Endodermal cell (in vitro differentiated cells): ENCODE measurements at regions not wholly inside any gene's neighbourhood (a gene's known extent, or its start where the extent isn't known, plus 50 kb on each side); places are given as distances from the start of the nearest gene placed in this dataset.

Experiments used
- DNase-seq: peaks from one replicate; pipeline ENCODE4 v3.0.0-alpha.2; 2017
- H3K27ac ChIP-seq: 2 replicates; pipeline ENCODE4 v1.5.1; 2013; ENCODE audit warnings: mild to moderate bottlenecking, low read depth, low read length, moderate library complexity
- H3K27me3 ChIP-seq: 2 replicates; pipeline ENCODE4 v1.6.1; 2013; ENCODE audit warnings: mild to moderate bottlenecking, low read length, moderate library complexity; ENCODE audit not compliant: insufficient read depth, control insufficient read depth, poor library complexity, severe bottlenecking
- H3K36me3 ChIP-seq: 2 replicates; pipeline ENCODE4 v1.7.0; 2013; ENCODE audit warnings: mild to moderate bottlenecking, low read length, moderate library complexity; ENCODE audit not compliant: control insufficient read depth, insufficient read depth
- H3K4me1 ChIP-seq: one replicate; pipeline ENCODE4 v1.7.0; 2013; ENCODE audit warnings: low read length; ENCODE audit not compliant: control insufficient read depth, insufficient read depth
- H3K4me3 ChIP-seq: 2 replicates; pipeline ENCODE4 v1.5.1; 2013; ENCODE audit warnings: mild to moderate bottlenecking, low read length, moderate library complexity
- H3K9ac ChIP-seq: 2 replicates; pipeline ENCODE4 v1.6.1; 2013; ENCODE audit warnings: mild to moderate bottlenecking, low read length, moderate library complexity; ENCODE audit not compliant: poor library complexity, severe bottlenecking; ENCODE audit errors: extremely low read depth
- H3K9me3 ChIP-seq: 2 replicates; pipeline ENCODE4 v1.6.1; 2013; ENCODE audit warnings: mild to moderate bottlenecking, low read length, moderate library complexity; ENCODE audit not compliant: control insufficient read depth
- H3K27ac Mint-ChIP-seq: 2 replicates; pipeline ENCODE4 v1.8.0; 2020; ENCODE audit warnings: mixed read lengths
- H3K27me3 Mint-ChIP-seq: 2 replicates; pipeline ENCODE4 v1.8.0; 2021; ENCODE audit warnings: mild to moderate bottlenecking, mixed read lengths; ENCODE audit not compliant: insufficient read depth
- H3K36me3 Mint-ChIP-seq: 2 replicates; pipeline ENCODE4 v1.8.0; 2020; ENCODE audit warnings: low read depth, mixed read lengths
- H3K4me1 Mint-ChIP-seq: 2 replicates; pipeline ENCODE4 v1.8.0; 2020; ENCODE audit warnings: mixed read lengths
- H3K4me3 Mint-ChIP-seq: 2 replicates; pipeline ENCODE4 v1.8.0; 2020; ENCODE audit warnings: mild to moderate bottlenecking, moderate library complexity, mixed read lengths
- H3K9me3 Mint-ChIP-seq: 2 replicates; pipeline ENCODE4 v1.8.0; 2020; ENCODE audit warnings: mild to moderate bottlenecking, mixed read lengths
- CTCF ChIP-seq: fragments of 200-600 bp; sonication (generic); conservative IDR thresholded peaks from 2 replicates; pipeline ENCODE4 v1.5.0; 2021; ENCODE audit warnings: antibody characterized with exemption, mild to moderate bottlenecking
- whole genome bisulfite sequencing, 2 experiments: methylation state at CpG; one replicate each; pipeline versions ENCODE4 v1.1.5 to v1.1.7; 2013; ENCODE audit warnings: missing lambda C conversion rate in 2 of 2, mixed read lengths in 1 of 2; ENCODE audit not compliant: insufficient coverage in 1 of 2, insufficient read length in 1 of 2; 5-methylcytosine and 5-hydroxymethylcytosine counted together

- Histone ChIP-seq H3K27me3 (no peaks in the 10 kb centered on the region), H3K36me3 (no peaks in the 10 kb centered on the region), H3K27ac (no peak overlapping the region), H3K4me1 (no peaks in the 10 kb centered on the region), H3K9ac (no peak overlapping the region), H3K4me3 (no peak overlapping the region), H3K9me3 (no peaks in the 10 kb centered on the region)
- DNase-seq = no peak
- Mint-ChIP-seq H3K27ac (no peak overlapping the region), H3K27me3 (peaks cover 4% of the 10 kb centered on the region), H3K4me1 (peaks cover 1% of the 10 kb centered on the region), H3K4me3 (no peak overlapping the region), H3K9me3 (peaks cover 9% of the 10 kb centered on the region), H3K36me3 (no peaks in the 10 kb centered on the region)
- TF ChIP-seq CTCF = no peak
- 92% methylated on average over 2 to 11 of the region's 11 CpGs for WGBS, 2 experiments
These were observed 200.6 kb upstream of the MKI67 start for GRCh38 chr10:128326851-128327250.

- no peaks in the 10 kb centered on the region for H3K36me3 ChIP-seq
- H3K36me3 Mint-ChIP-seq = no peaks in the 10 kb centered on the region
- 93 to 94% methylated on average over 3 to 6 of the region's 6 CpGs for WGBS, 2 experiments
- H3K27me3 ChIP-seq = no peaks in the 10 kb centered on the region
- no peak overlapping the region for H3K4me3 ChIP-seq
- no peaks in the 10 kb centered on the region for H3K4me1 ChIP-seq
- no peaks in the 10 kb centered on the region for H3K4me1 Mint-ChIP-seq
- H3K9me3 Mint-ChIP-seq = no peaks in the 10 kb centered on the region
- DNase-seq = no peak
- no peak overlapping the region for H3K9ac ChIP-seq
- TF ChIP-seq CTCF = no peak
- H3K9me3 ChIP-seq = no peaks in the 10 kb centered on the region
- H3K27ac ChIP-seq = no peak overlapping the region
- no peak overlapping the region for H3K27ac Mint-ChIP-seq
- H3K4me3 Mint-ChIP-seq = no peak overlapping the region
- H3K27me3 Mint-ChIP-seq = peaks cover 3% of the 10 kb centered on the region
These were observed 210.2 kb upstream of the MKI67 start for GRCh38 chr10:128336401-128336800.

GRCh38 chr10:128337860-128338378, 211.7 kb upstream of the MKI67 start:
- no peaks in the 10 kb centered on the region for H3K4me1 Mint-ChIP-seq
- no peak overlapping the region for H3K4me3 Mint-ChIP-seq
- H3K4me1 ChIP-seq = no peaks in the 10 kb centered on the region
- H3K27me3 Mint-ChIP-seq = peaks cover 3% of the 10 kb centered on the region
- no peaks in the 10 kb centered on the region for H3K36me3 ChIP-seq
- 87 to 96% methylated on average over 7 of the region's 7 CpGs for WGBS, 2 experiments
- H3K9ac ChIP-seq = no peak overlapping the region
- no peak for TF ChIP-seq CTCF
- no peak for DNase-seq
- no peaks in the 10 kb centered on the region for H3K27me3 ChIP-seq
- H3K36me3 Mint-ChIP-seq = no peaks in the 10 kb centered on the region
- no peak overlapping the region for H3K4me3 ChIP-seq
- no peak overlapping the region for H3K27ac ChIP-seq
- no peak overlapping the region for H3K27ac Mint-ChIP-seq
- no peaks in the 10 kb centered on the region for H3K9me3 ChIP-seq
- H3K9me3 Mint-ChIP-seq = no peaks in the 10 kb centered on the region
